Left ventricle myocardium inferior (tissue), 1 donor: ENCODE measurements at regions not wholly inside any gene's neighbourhood (a gene's known extent, or its start where the extent isn't known, plus 50 kb on each side); places are given as distances from the start of the nearest gene placed in this dataset.
A peak's percentile ranks its signal among the peaks of the same experiment; 100 is the strongest.

Experiments
- DNase-seq: peaks from one replicate; pipeline ENCODE4 v3.0.0-alpha.2; 2020
- H3K27ac ChIP-seq: fragments of 200-600 bp; replicated peaks from 2 replicates; pipeline ENCODE4 v1.8.0; 2021
- H3K27me3 ChIP-seq: fragments of 200-600 bp; 2 replicates; pipeline ENCODE4 v1.8.0; 2021; ENCODE audit warnings: low read depth
- H3K36me3 ChIP-seq: fragments of 200-600 bp; 2 replicates; pipeline ENCODE4 v1.8.0; 2021
- H3K4me1 ChIP-seq: fragments of 200-600 bp; 2 replicates; pipeline ENCODE4 v1.8.0; 2021
- H3K4me3 ChIP-seq: fragments of 200-600 bp; 2 replicates; pipeline ENCODE4 v1.8.0; 2021; ENCODE audit warnings: mild to moderate bottlenecking, moderate library complexity
- H3K9me3 ChIP-seq: fragments of 200-600 bp; replicated peaks from 2 replicates; pipeline ENCODE4 v1.8.0; 2021
- intact Hi-C: fragments of 100-400 bp; cut with micrococcal nuclease; formaldehyde crosslinking; loops from one replicate; pipeline ENCODE4 v1.11.0; 2022
- TF ChIP-seq, protein P1 (sequence below): fragments of 200-600 bp; IDR thresholded peaks from 2 replicates; pipeline ENCODE4 v1.8.0; 2021; ENCODE audit warnings: antibody characterized with exemption, mild to moderate bottlenecking, borderline replicate concordance
- donor health status: DM: no; HTN: yes; CAD: no; lungs with severe emphysema.

DNA sequence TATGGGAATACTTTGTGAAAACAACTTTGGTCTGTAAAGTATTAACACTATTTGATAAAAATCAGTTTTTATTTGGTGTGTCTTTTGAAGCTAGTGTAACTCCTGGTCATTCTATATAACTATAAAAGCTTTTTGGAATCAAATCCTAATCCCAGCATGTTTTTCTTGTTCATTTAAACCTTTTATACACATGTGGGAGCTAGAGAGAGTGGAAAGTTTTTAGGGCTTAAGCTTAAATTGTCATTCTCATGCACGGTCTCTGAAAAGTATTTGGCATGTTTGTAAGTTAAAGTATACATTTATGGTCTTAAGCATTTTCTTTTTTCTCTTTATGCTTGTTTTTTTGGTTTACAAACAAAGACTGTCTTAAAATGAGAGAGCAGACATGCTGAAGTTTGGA is 83.4 kb upstream of the RARB start:
- intact Hi-C loops: no loop called here
- Histone ChIP-seq H3K27me3 (no peaks in the 10 kb centered on the region), H3K36me3 (no peaks in the 10 kb centered on the region), H3K4me1 (no peaks in the 10 kb centered on the region), H3K27ac (no peak overlapping the region), H3K9me3 (no peaks in the 10 kb centered on the region), H3K4me3 (no peak overlapping the region)
- TF ChIP-seq, protein P1, sequence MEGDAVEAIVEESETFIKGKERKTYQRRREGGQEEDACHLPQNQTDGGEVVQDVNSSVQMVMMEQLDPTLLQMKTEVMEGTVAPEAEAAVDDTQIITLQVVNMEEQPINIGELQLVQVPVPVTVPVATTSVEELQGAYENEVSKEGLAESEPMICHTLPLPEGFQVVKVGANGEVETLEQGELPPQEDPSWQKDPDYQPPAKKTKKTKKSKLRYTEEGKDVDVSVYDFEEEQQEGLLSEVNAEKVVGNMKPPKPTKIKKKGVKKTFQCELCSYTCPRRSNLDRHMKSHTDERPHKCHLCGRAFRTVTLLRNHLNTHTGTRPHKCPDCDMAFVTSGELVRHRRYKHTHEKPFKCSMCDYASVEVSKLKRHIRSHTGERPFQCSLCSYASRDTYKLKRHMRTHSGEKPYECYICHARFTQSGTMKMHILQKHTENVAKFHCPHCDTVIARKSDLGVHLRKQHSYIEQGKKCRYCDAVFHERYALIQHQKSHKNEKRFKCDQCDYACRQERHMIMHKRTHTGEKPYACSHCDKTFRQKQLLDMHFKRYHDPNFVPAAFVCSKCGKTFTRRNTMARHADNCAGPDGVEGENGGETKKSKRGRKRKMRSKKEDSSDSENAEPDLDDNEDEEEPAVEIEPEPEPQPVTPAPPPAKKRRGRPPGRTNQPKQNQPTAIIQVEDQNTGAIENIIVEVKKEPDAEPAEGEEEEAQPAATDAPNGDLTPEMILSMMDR: no peak
- DNase-seq: no peak

DNA sequence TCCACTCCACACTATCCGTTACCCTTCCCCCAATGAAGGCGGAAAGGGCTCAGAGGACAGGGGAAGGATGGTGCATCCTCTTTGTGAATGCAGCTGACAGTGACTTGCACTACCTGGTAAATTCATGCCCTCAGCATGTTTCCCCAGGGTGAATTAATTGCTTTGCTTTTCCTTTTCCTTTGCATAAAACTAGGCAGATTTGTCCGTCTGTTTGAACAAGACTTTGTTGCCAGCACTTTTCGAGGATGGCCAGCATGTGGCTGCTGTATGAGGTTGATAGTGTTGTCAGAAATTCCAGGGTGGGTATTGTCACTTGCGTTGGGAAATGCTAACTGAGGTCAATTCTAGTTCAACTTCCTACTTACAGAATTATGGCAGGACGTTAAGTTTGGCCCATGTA is 79.0 kb upstream of the RARB start:
- no peaks in the 10 kb centered on the region for H3K27me3 ChIP-seq
- DNase-seq: no peak
- H3K9me3 ChIP-seq: no peaks in the 10 kb centered on the region
- no peaks in the 10 kb centered on the region for H3K36me3 ChIP-seq
- intact Hi-C loops: no loop called here
- peak overlapping the region; percentile 22 for H3K27ac ChIP-seq
- H3K4me1 ChIP-seq: no peaks in the 10 kb centered on the region
- H3K4me3 ChIP-seq: no peak overlapping the region
- TF ChIP-seq, protein P1: no peak

DNA sequence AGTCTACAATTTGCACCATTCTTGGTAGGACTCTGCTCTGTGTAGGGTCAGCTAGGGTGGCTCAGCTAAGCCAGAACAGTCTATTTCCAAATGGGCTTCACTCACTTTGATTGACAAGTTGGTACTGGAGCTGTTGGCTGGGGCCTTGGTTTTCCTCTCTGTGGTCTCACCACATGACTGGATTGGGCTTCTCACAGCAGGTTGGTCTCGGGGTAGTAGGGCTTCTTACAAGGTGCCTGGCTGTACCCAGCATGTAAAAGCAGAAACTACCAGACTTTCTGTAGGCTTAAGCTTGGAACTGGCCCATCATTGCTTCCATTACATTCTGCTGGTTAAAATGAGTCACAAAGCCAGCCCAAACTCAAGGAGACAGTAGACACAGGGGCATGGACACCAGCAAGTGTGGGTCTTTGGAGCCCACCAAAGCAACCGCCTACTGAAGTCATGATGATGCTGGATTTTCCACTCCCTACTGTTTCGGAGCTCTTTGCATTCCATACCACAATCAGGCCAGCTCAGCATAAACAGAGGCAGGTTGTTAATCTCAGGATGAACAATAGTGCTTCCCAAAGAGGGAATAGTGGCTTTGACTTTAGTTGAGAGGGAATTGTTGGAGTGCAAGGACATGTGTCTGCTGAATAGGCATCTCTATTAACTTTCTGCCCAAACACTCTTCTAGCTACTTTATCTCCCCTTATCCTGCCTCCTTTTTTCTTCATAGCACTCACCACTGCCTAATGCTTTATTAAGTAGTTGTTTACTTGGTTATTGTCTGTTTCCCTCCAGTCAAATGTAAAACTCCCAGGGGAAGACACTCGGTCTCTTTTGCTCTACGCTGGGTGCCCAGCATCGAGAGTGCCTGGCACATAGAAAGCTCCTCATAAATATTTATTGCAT is 78.0 kb upstream of the RARB start:
- intact Hi-C loops: no loop called here
- Histone ChIP-seq H3K27me3 (no peaks in the 10 kb centered on the region), H3K9me3 (no peaks in the 10 kb centered on the region), H3K36me3 (no peaks in the 10 kb centered on the region), H3K27ac (no peak overlapping the region), H3K4me3 (no peak overlapping the region), H3K4me1 (no peaks in the 10 kb centered on the region)
- TF ChIP-seq, protein P1: no peak
- DNase-seq: no peak

DNA sequence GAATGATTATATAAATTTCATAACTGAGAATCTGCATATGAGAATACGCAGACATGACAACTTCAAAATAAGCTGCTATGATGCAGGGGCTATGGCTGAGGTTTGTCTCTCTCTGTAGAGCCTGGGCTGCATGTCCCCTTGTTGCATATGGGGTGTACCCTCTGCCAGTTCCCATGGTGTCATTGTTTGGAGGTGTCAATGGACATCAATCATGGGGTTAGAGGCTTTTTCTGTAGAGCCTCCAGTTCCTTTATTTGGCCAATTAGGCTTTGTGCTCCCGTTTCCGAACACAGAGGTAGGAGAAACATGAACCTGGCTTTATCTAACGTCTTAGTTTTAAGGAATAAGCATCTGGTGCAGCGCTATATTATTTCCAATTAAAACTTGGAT is 77.3 kb upstream of the RARB start:
- H3K9me3 ChIP-seq: no peaks in the 10 kb centered on the region
- no peak overlapping the region for H3K4me3 ChIP-seq
- H3K36me3 ChIP-seq: no peaks in the 10 kb centered on the region
- intact Hi-C loops: no loop called here
- TF ChIP-seq, protein P1: no peak
- H3K4me1 ChIP-seq: no peaks in the 10 kb centered on the region
- no peak for DNase-seq
- no peaks in the 10 kb centered on the region for H3K27me3 ChIP-seq
- no peak overlapping the region for H3K27ac ChIP-seq

DNA sequence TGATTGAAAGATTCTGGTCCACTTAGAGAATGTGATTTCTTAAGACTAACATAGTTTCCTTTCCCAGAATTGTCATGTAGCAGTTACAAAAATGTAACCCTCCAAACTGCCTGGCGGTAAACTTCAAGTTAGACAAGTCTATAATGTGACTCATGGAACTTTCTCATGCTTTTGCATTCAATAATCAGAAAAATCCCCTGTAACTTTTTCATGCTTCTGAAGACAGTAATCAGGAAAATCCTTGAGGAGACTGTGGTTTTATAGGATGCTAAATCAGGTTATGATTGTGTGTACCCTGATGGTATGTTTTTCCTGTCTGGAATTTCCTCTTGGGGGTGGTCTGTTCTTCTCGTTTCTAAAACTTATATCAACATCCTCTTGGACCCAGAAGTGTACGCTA is 74.0 kb upstream of the RARB start:
- no peaks in the 10 kb centered on the region for H3K27me3 ChIP-seq
- H3K27ac ChIP-seq: no peak overlapping the region
- peaks cover 17% of the 10 kb centered on the region for H3K9me3 ChIP-seq
- no peaks in the 10 kb centered on the region for H3K4me1 ChIP-seq
- DNase-seq: no peak
- no peaks in the 10 kb centered on the region for H3K36me3 ChIP-seq
- intact Hi-C loops: no loop called here
- no peak overlapping the region for H3K4me3 ChIP-seq
- TF ChIP-seq, protein P1: no peak
